Stimulated activated naive CD8-positive, alpha-beta T cell treated with anti-CD3 and anti-CD28 coated beads, Interleukin-15, Interleukin-2, amounts not matched to agents 100 U/mL and 50 U/mL, for 24 hours (primary cell): ENCODE measurements at regions not wholly inside any gene's neighbourhood (a gene's known extent, or its start where the extent isn't known, plus 50 kb on each side); places are given as distances from the start of the nearest gene placed in this dataset.

Source experiments
- ATAC-seq: fragments of 150-1000 bp; cut with Tn5 transposase; one replicate; pipeline ENCODE4 v1.10.0; 2021
- DNase-seq: peaks from one replicate; pipeline ENCODE4 v3.0.0; 2021

DNA sequence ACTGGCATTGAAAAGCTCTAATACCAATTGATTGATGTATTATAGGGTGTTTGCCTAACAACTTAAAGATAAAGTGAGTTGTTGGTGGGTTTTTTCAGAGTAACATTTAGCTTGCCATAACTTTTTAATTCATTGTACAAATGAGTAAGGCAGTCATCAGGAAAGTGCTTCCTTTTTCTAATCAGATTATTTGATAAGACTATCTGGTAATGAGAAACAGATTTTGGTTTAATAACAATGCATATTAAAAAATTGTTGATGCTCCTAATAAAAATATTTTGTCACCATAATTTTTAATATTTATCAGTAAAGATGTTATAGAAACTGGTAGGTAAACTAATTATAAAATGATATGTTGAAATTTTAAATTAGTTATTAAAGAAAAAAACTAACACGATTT is 51.3 kb downstream of the BLTP1 start:
- ATAC-seq (no peak), DNase-seq (no peak)

- no peak for DNase-seq
- no peak for ATAC-seq
Measured at GRCh38 chr4:122205687-122206086, 53.6 kb downstream of the BLTP1 start.

DNA sequence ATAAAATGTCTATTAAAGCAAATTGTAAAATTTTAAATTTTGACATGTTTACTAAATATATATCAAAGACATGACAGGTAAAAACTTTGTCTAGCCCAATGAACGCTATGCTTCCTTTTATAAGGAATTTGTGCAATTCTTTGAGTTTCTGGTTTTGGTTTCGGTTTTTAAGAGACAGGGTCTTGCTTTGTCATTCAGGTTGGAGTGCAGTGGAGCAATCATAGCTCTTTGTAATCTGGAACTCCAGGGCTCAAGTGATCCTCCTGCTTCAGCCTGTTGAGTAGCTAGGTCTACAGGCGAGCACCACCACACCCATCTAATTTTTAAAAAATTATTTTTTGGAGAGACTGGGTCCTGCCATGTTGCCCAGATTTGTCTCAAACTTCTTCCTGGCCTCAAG is 60.7 kb downstream of the BLTP1 start:
- DNase-seq (no peak), ATAC-seq (no peak)

DNA sequence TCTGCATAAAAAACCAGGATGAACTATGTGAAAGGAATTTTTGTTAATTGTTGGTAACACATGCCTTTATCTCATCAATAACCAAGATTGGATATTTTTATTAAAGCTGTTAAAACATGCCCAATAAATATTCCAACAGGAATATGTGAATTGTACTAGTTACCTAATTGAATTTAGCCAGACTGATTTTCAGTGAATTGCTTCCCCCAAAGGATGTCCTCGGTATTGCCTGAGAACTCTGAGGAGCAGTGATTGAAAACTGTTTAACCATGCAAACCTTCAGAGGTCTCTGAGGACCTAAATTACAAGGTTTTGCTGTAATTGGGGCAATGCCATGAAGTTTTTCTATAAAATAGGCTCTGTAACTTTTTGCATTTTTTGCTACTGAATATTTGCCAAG is 66.6 kb downstream of the BLTP1 start:
- DNase-seq (no peak), ATAC-seq (no peak)

DNA sequence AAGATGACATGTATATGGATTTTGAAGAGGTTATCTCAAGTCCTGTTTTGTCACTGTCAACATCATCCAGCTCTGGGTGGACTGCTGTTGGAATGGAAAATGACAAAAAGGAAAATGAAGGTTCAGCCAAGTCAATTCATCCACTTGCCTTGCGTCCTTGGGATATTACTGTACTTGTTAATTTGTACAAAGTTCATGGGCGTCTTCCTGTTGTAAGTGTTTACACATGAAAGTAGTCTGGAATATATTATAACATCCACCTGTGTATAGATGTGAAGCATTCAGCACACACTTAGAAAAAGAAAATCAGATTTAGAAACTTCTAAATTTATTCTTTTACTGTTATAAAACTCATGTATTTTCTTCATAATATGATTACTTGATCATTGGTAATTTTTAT is 67.2 kb downstream of the BLTP1 start:
- ATAC-seq (no peak), DNase-seq (no peak)

- no peak for ATAC-seq
Measured at GRCh38 chr4:122221322-122221721, 69.2 kb downstream of the BLTP1 start.

GRCh38 chr4:122224348-122224747 is 72.2 kb downstream of the BLTP1 start:
- DNase-seq (peak; percentile 4), ATAC-seq (no peak)

More at GRCh38 chr4:122221322-122221721, 69.2 kb downstream of the BLTP1 start:
- no peak for DNase-seq

GRCh38 chr4:122227202-122227601 is 75.1 kb downstream of the BLTP1 start:
- DNase-seq (no peak), ATAC-seq (no peak)

DNA sequence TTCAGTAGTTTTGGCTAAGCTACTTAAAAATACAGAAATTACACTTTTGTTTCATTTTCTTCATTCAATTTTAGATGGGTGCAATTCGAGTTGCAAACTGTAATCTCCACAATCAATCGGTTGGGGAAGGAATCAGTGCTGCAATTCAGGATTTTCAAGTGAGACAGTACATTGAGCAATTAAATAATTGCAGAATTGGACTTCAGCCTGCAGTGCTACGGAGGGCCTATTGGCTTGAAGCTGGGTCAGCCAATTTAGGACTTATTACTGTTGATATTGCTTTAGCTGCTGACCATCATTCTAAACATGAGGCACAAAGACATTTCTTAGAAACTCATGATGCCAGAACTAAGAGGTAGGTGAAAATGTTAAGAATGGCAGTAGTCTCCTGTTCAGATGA is 77.7 kb downstream of the BLTP1 start:
- no peak for DNase-seq
- no peak for ATAC-seq

GRCh38 chr4:122232633-122233032 is 80.5 kb downstream of the BLTP1 start:
- DNase-seq: no peak
- no peak for ATAC-seq

GRCh38 chr4:122234686-122235085 is 82.6 kb downstream of the BLTP1 start:
- ATAC-seq (no peak), DNase-seq (no peak)

DNA sequence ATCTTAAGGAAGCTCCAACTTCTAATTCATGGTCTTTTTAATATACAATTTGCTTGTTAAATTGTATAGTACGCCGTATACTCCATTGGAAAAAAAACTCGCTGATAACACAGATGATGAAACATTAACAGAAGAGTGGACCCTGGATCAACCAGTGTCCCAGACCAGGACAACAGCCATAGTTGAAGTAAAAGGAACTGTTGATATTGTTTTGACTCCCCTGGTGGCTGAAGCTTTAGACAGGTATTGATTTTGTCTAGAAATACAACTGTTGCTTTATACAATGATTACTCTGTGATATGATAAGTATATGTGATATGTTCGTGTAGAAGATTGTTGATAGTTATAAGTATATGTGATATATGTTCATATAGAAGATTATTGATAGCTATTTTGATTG is 91.7 kb downstream of the BLTP1 start:
- DNase-seq (no peak), ATAC-seq (no peak)

DNA sequence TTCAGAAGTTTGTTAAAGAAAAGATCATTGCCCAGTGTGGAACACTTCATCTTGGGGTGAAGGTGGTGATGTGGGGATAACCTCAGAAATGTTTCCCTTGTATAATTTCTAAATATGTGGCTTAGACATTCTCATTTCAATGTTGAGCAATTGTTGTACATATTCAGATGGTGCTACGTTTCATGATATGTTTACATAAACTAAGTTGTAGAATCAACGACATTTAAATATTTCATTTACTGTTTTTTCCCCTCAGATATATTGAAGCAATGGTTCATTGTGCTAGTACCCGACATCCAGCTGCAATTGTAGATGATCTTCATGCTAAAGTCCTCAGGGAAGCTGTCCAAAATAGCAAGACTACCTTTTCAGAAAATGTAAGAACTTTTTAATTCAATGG is 92.6 kb downstream of the BLTP1 start:
- DNase-seq (no peak), ATAC-seq (no peak)

- no peak for ATAC-seq
- DNase-seq: no peak
Measured at GRCh38 chr4:122246551-122246950, 94.4 kb downstream of the BLTP1 start.

DNA sequence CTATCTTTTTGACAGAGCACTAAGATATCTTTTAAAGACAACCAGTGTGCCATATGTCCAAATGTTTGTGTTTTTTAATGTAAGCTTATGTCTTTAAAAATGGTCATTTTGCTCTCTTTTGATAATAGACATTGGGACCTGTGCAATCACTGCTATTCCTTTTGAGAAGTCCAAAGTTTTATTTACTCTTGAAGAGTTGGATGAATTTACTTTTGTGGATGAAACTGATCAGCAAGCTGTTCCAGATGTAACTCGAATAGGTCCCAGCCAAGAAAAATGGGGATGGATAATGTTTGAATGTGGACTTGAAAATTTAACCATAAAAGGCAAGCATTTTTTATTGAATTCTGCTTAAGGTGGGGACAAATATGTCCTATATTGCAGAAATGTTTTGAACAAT is 97.2 kb downstream of the BLTP1 start:
- no peak for DNase-seq
- no peak for ATAC-seq

DNA sequence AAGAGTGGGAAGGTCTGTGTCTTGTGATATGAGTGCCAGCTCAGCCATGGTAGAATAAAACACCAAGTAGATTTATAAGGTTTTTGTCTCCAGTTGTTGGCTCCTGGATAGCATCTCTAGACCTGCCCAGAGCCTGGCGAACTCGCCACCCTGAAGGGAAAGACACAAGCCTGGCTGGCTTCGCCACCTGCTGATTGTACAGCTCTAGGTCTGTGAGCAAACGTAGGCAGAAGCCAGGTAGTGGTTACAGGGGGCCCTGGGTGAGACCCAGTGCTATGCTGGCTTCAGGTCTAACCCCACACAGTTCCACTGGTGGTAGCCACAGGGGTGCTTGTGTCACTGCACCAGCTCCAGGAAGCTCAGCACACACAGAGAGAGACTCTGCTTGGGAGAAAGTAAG is 100.5 kb downstream of the BLTP1 start:
- no peak for ATAC-seq

GRCh38 chr4:122259849-122260248 is 107.7 kb downstream of the BLTP1 start:
- DNase-seq: no peak
- ATAC-seq: no peak

More for the DNA sequence above, 100.5 kb downstream of the BLTP1 start:
- no peak for DNase-seq

- no peak for DNase-seq
- no peak for ATAC-seq
Measured at GRCh38 chr4:122276359-122276758, 102.5 kb upstream of the ADAD1 start.

- ATAC-seq (no peak), DNase-seq (no peak)
Measured at GRCh38 chr4:122278976-122279375, 99.8 kb upstream of the ADAD1 start.

DNA sequence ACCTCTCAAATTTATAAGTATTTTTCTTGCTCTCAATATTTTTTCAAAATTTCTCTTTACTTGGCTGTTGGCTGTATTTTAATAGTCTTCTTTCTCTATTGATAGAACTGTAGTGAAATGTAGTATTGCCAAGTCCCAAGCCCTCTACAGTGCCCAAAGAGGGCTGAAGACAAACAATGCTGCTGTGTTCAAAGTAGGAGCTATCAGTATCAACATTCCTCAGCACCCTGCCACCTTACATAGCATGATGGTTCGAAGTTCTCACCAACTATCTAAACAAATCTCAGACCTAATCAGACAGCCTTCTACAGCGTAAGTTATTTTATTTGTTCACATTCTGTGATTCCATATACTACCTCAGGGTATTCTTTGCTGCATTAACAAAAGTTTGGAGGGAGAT is 99.1 kb upstream of the ADAD1 start:
- ATAC-seq: no peak

DNA sequence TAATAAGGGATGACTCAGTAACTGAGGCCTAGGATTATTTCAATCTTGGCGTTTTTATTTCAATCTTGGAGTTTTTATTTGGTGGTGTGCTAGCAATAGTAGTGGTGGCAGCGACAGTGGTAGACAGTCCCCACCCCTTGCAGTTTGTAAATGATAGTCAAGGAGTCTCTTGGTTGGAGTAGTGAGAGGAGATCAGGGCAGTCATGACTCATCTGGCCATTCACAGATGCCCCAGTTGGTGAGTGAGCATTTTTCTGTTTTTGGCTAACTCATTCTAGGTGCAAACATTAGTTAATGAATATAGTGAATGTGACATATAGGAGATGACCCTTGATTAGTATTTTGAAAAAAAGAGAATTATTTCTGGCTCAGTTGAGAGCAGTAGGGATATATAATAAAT is 93.5 kb upstream of the ADAD1 start:
- DNase-seq (no peak), ATAC-seq (no peak)

More for the DNA sequence above, 99.1 kb upstream of the ADAD1 start:
- no peak for DNase-seq

DNA sequence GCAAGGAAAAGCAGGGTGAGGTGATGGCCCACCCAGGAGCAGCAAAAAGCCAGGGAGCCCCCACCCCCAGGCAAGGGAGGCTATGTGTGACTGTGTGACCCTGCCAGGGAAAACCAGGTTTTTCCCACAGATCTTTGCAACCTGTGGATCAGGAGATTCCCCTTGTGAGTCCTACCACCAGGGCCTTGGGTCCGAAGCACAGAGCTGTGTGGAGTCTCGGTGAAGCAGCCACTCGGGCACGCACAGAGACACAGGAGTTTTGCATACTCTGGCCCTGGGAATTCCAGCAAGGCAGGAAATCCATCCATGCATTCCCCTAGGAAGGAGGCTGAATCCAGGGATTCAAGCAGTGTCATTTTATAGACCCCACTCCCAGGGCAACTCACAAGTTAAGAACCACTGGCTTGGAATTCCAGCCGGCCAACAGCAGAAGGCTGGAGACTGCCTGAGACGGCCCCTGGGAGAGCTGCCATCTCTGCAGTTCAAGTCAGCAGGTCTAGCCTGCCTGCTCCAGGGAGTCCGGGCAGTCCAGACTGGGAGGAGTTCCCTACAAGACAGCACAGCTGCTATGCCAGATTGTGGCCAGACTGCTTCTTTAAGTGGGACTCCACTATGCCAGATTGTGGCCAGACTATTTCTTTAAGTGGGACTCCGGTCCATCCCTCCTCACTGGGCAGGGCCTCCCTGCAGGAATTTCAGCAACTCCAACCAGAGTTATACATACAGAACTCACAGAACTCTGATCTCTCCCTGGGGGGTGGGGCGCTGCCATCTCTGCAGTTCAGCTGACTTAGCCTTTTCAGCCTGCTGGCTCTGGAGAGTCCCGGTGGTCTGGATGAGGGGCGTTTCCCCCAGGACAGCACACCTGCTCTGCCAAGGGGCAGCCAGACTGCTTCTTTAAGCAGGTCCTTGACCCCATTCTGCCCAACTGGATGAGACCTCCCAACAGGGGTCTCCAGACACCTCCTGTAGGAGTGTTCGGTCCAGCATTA is 85.1 kb upstream of the ADAD1 start:
- ATAC-seq (no peak), DNase-seq (no peak)

DNA sequence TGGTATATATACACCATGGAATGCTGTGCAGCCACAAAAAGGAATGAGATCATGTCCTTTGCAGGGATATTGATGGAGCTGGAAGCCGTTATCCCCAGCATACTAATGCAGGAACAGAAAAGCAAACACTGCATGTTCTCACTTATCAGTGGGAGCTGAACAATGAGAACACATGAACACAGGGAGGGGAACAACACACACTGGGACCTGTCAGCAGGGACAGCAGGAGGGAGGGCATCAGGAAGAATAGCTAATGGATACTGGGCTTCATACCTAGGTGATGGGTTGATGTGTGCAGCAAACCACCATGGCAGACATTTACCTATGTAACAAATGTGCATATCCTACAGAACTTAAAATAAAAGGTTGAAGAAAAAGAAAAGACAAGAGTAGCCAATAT is 81.1 kb upstream of the ADAD1 start:
- ATAC-seq (no peak), DNase-seq (no peak)

- ATAC-seq: no peak
- no peak for DNase-seq
Measured at GRCh38 chr4:122300776-122301175, 78.0 kb upstream of the ADAD1 start.
